ENCODE measurements at regions not wholly inside any gene's neighbourhood (a gene's known extent, or its start where the extent isn't known, plus 50 kb on each side); places are given as distances from the start of the nearest gene placed in this dataset.

- Mint-ChIP-seq H3K27me3 (ENCODE audit: low read depth) (peaks cover 1% of the 10 kb centered on the region), H3K4me1 (ENCODE audit: low read depth) (no peaks in the 10 kb centered on the region), H3K4me3 (no peak overlapping the region), H3K27ac (no peak overlapping the region), H3K36me3 (ENCODE audit: low read depth) (no peaks in the 10 kb centered on the region), H3K9me3 (peaks cover 5% of the 10 kb centered on the region)
- DNase-seq, result no peak
- intact Hi-C loops (cut with micrococcal nuclease), result loop anchor here (5.0 to 10.0 kb wide), 5 partner anchors 178 to 1698 kb away; no protein-coding TSS in a partner anchor
- CTCF ChIA-PET, result interaction anchor here (0.5 to 2.1 kb wide), 3 partner anchors 71 to 508 kb away, joined by 6 to 9 read pairs (median 6); no protein-coding TSS in a partner anchor
Observed at GRCh38 chr12:100743060-100743459, 51.5 kb upstream of the ANO4 start.

Measured in activated naive CD4-positive, alpha-beta T cell treated with anti-CD3 and anti-CD28 coated beads for 36 hours (primary cell).